ENCODE measurements at regions not wholly inside any gene's neighbourhood (a gene's known extent, or its start where the extent isn't known, plus 50 kb on each side); places are given as distances from the start of the nearest gene placed in this dataset.

DNA sequence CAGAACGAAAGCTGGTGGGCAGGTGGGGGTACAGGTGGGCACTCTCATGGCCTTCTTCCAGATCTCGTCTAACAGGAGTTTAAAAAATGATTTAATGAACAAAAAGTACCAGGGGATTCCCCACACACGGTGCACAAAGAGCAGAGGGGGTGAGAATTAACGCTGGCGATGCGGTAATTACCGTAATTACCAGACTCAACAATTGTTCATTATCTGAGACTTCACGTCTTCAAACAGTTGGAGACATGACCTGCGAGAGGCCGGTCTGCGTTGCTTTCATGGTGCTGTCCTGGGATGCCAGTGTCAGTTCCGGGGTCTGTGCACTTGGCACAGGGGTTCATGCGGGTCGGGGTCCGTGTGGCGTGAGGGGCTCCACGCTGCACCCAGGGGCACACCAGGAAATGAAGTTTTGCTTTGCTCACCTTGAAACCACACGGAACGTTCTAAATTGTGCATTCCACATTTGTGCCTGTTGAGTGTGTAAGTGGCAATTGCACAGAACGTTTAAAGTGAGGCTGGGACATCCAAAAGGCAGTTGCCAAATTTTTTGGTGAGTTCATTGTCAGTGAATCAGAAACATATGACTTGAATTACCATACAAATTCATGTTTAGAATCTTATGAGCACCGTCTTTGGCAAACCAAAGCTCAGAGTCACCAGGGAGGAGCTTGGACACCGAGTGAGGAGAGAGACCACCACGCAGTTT, 256.4 kb upstream of the IRX1 start:
- DNase-seq (no peak), ATAC-seq (no peak)
- H3K4me1 ChIP-seq (ENCODE audit: insufficient read depth, low read length) = no peaks in the 10 kb centered on the region
- ChIA-PET CTCF (no interaction called here), POLR2A (ENCODE audit: unreplicated experiment) (no interaction called here)
- no peak for TF ChIP-seq EZH2phosphoT487 (IDR thresholded peaks at IDR 0.05; ENCODE audit: borderline replicate concordance, low read length)
- TF ChIP-seq, protein P1, sequence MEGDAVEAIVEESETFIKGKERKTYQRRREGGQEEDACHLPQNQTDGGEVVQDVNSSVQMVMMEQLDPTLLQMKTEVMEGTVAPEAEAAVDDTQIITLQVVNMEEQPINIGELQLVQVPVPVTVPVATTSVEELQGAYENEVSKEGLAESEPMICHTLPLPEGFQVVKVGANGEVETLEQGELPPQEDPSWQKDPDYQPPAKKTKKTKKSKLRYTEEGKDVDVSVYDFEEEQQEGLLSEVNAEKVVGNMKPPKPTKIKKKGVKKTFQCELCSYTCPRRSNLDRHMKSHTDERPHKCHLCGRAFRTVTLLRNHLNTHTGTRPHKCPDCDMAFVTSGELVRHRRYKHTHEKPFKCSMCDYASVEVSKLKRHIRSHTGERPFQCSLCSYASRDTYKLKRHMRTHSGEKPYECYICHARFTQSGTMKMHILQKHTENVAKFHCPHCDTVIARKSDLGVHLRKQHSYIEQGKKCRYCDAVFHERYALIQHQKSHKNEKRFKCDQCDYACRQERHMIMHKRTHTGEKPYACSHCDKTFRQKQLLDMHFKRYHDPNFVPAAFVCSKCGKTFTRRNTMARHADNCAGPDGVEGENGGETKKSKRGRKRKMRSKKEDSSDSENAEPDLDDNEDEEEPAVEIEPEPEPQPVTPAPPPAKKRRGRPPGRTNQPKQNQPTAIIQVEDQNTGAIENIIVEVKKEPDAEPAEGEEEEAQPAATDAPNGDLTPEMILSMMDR (conservative IDR thresholded peaks at IDR 0.05; ENCODE audit: low read depth, low read length) = no peak
- TF ChIP-seq EZH2 (IDR thresholded peaks at IDR 0.05; ENCODE audit: low read length, unreplicated experiment) = no peak
- H3K27ac ChIP-seq (ENCODE audit: low read length) = no peak overlapping the region
- no peak overlapping the region for H3K4me3 ChIP-seq (ENCODE audit: low read length)
- no peaks in the 10 kb centered on the region for H3F3A ChIP-seq (ENCODE audit: low read length, unreplicated experiment)
- H3K4me2 ChIP-seq (ENCODE audit: low read length) = no peak overlapping the region
- no peaks in the 10 kb centered on the region for H3K9me2 ChIP-seq (replicated peaks; ENCODE audit: low read length)
- no peaks in the 10 kb centered on the region for H3K9me3 ChIP-seq (ENCODE audit: low read length)
- no peaks in the 10 kb centered on the region for H3K36me3 ChIP-seq (ENCODE audit: low read depth, low read length)
- no peaks in the 10 kb centered on the region for H4K20me1 ChIP-seq (ENCODE audit: low read length)
- no peak overlapping the region for H2AFZ ChIP-seq (ENCODE audit: low read length)
- no TSS peak for BruUV-seq (replicated peaks)
- H3K9ac ChIP-seq (ENCODE audit: low read length) = no peak overlapping the region
- intact Hi-C loops (cut with micrococcal nuclease) = no loop called here
- H3K27me3 ChIP-seq (ENCODE audit: low read length) = no peaks in the 10 kb centered on the region
- H3K79me2 ChIP-seq (ENCODE audit: low read length) = no peaks in the 10 kb centered on the region

DNA sequence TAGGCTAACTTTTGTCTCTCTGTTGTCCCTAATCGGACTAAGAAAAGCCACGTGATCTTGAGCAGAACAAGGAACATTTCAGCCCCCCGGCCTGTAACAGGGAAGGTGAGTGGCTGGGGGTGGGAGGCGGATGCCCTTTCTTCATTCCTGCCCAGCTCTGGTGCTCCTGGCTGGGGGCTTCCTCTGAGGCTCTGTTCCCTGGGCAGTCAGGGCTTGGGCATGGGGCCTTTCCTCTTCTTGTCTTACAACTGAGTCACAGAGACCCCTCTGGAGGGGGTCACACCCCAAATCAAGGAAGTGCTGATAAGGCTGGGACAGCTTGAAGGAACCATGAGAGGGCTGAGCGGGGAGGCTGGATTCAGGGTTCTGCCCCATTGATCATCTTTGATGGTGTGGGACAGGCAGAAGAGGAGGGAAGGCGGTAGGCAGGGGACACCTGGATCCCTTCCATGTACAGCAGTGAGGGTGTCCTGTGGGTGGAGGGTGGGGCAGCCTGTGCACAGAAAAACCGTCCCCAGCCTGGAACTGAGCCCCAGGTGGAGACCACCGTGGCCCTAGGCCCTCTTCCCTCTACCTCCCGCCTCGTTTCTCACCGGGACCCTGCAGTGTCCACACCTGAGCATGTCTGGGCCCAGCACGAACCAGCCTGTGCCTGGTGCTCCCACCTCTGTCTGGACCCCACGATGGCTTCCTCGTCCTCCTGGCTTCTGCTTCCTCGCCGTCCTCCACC, 257.7 kb upstream of the IRX1 start:
- Histone ChIP-seq H3K27ac (ENCODE audit: low read length) (no peak overlapping the region), H3K79me2 (ENCODE audit: low read length) (no peaks in the 10 kb centered on the region), H3K4me2 (ENCODE audit: low read length) (no peak overlapping the region), H3K36me3 (ENCODE audit: low read depth, low read length) (no peaks in the 10 kb centered on the region), H3K4me3 (ENCODE audit: low read length) (no peak overlapping the region), H3K9me2 (replicated peaks; ENCODE audit: low read length) (no peaks in the 10 kb centered on the region), H3K27me3 (ENCODE audit: low read length) (no peaks in the 10 kb centered on the region), H3K4me1 (ENCODE audit: insufficient read depth, low read length) (no peaks in the 10 kb centered on the region), H2AFZ (ENCODE audit: low read length) (no peak overlapping the region), H4K20me1 (ENCODE audit: low read length) (no peaks in the 10 kb centered on the region), H3F3A (ENCODE audit: low read length, unreplicated experiment) (no peaks in the 10 kb centered on the region), H3K9ac (ENCODE audit: low read length) (no peak overlapping the region), H3K9me3 (ENCODE audit: low read length) (no peaks in the 10 kb centered on the region)
- TF ChIP-seq, protein P1 (conservative IDR thresholded peaks at IDR 0.05; ENCODE audit: low read depth, low read length) = no peak
- ATAC-seq = no peak
- intact Hi-C loops (cut with micrococcal nuclease) = no loop called here
- POLR2A ChIA-PET (ENCODE audit: unreplicated experiment) = no interaction called here
- no TSS peak for BruUV-seq (replicated peaks)
- no peak for DNase-seq
- CTCF ChIA-PET = no interaction called here

DNA sequence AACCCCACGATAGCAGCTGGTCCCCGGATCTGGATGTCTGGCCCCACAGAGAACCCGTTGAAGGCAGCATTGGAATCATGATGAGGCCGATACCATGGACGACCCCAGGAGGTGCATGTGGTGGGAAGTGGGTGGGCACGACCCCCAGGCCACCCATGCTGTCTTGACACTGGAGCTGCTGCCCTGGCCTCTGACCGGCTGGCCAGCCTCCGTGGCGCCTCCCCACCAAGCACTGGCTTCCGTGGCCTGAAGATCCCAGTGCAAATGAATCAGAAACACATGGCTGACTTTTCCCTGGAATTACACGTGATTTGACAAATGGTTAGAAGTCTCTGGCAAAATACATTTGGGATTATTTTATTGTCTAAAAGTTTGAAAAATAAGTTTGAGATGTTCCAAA, 259.0 kb upstream of the IRX1 start:
- Histone ChIP-seq H4K20me1 (ENCODE audit: low read length) (no peaks in the 10 kb centered on the region), H3K79me2 (ENCODE audit: low read length) (no peaks in the 10 kb centered on the region), H3K4me2 (ENCODE audit: low read length) (no peak overlapping the region), H3K27me3 (ENCODE audit: low read length) (no peaks in the 10 kb centered on the region), H3K9me2 (replicated peaks; ENCODE audit: low read length) (no peaks in the 10 kb centered on the region), H3K36me3 (ENCODE audit: low read depth, low read length) (no peaks in the 10 kb centered on the region), H3K4me1 (ENCODE audit: insufficient read depth, low read length) (no peaks in the 10 kb centered on the region), H2AFZ (ENCODE audit: low read length) (no peak overlapping the region), H3K27ac (ENCODE audit: low read length) (no peak overlapping the region), H3K4me3 (ENCODE audit: low read length) (no peak overlapping the region), H3K9ac (ENCODE audit: low read length) (no peak overlapping the region), H3F3A (ENCODE audit: low read length, unreplicated experiment) (no peaks in the 10 kb centered on the region), H3K9me3 (ENCODE audit: low read length) (no peaks in the 10 kb centered on the region)
- POLR2A ChIA-PET (ENCODE audit: unreplicated experiment) = no interaction called here
- intact Hi-C loops (cut with micrococcal nuclease) = no loop called here
- CTCF ChIA-PET = no interaction called here
- BruUV-seq (replicated peaks) = no TSS peak
- ATAC-seq (no peak), DNase-seq (no peak)
- TF ChIP-seq EZH2 (IDR thresholded peaks at IDR 0.05; ENCODE audit: low read length, unreplicated experiment) = no peak
- TF ChIP-seq, protein P1 (conservative IDR thresholded peaks at IDR 0.05; ENCODE audit: low read depth, low read length) = no peak
- TF ChIP-seq EZH2phosphoT487 (IDR thresholded peaks at IDR 0.05; ENCODE audit: borderline replicate concordance, low read length) = no peak
